UCSD-AML1 (cell line): ENCODE measurements at regions not wholly inside any gene's neighbourhood (a gene's known extent, or its start where the extent isn't known, plus 50 kb on each side); places are given as distances from the start of the nearest gene placed in this dataset.

Experiments used
- DNase-seq: peaks from one replicate; lab custom pipeline; 2025; ENCODE audit not compliant: unreplicated experiment; lab: John Stamatoyannopoulos, UW

DNA sequence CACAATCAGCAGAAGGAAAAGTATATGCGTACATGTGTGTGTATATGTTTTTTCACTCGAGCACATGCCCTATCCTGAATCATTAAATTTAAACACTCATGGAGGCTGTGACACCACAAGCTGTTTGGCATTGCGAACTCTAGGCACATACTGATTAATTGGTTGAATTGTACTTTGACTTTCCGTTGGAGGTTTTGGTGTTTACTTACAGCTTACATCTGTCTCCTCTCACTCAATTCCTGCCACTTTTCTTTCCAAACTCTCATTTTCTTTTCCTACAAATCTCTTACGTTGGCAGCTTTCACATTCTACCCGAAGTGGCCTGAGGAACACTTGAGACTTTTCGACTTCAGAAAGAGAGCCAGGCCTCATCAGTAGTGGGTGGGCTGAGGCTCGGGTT lies 434.1 kb upstream of the SEMA6D start:
- no peak for DNase-seq

DNA sequence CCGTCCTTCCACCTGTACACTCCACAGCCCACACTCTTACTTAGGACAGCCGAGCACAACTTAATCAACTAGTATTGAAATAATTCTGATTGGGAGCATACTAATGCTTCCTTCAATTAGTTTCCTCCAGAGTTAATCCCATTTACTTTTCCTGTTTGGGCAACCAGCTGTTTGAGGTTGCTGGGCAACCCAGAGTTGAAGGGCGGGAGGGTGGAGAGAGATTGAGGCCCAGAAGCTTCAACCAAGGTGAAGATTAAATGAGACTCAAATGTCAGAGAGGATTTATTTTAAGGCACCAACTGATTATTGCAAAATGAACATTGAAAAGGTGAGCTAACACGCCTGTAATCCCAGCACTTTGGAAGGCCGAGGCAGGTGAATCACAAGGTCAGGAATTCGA lies 428.5 kb upstream of the SEMA6D start:
- no peak for DNase-seq

DNA sequence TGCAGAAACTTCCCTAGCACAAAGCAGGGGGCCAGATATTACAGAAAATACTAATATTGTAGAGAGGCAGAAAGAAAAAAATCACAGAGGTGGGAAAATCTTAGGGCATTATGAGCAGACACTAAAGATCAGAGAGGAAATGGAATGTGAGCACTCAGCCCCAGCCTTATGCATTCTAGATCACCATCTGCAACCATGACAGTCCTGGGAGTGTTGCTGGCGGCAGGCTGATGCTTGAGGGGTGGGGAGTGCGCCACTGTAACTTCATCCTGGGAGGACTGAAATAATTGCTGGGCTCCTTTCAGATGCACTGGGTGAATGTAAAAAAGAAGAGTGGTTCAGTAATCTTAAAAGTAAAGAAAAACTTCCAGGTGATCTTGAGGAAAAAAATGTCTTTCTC lies 427.6 kb upstream of the SEMA6D start:
- DNase-seq, result no peak

DNA sequence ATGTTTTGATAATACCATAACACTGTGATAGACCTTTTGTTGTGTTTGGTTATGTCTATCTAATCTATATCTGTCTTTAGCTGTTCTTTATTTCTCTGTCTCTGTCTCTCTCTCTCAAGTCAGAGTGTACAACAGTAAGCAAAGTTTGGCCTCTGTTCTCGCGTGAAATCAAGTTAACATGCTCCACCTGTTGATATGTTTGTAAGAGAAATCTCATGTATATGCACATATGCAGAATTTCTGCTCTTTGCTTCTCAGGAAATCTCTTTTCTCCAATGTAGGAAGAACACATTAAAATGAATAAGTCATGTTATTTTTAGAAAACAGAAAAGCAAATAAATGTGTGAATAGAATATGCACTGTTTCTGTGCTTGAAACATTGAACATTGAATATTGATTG lies 425.5 kb upstream of the SEMA6D start:
- DNase-seq, result no peak

DNA sequence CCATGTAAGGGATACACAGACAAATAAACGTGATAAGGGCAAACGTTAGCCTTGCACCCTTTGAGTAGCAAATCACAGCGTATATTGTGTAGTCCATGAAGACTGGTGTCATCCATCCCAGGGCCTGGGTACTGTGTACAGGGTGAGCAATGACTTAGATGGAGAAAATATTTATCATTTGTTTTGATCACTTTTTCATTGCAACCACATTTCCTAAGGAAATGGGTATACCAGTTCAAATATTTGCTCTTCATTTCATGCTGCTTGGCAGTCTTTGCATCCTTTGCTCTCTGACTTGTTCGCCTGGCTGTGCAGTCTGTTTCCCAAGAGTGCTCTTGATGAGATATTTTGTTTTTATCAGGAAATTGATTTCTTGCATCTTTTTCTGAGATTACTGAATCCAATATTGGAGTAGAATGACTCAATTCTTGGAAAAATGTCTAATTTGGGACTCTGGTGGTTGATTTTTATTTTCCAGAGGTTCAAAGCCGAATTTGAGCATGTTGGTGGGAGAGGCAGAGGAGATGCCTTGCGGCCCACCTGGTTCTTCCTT lies 424.6 kb upstream of the SEMA6D start:
- DNase-seq, result no peak

DNA sequence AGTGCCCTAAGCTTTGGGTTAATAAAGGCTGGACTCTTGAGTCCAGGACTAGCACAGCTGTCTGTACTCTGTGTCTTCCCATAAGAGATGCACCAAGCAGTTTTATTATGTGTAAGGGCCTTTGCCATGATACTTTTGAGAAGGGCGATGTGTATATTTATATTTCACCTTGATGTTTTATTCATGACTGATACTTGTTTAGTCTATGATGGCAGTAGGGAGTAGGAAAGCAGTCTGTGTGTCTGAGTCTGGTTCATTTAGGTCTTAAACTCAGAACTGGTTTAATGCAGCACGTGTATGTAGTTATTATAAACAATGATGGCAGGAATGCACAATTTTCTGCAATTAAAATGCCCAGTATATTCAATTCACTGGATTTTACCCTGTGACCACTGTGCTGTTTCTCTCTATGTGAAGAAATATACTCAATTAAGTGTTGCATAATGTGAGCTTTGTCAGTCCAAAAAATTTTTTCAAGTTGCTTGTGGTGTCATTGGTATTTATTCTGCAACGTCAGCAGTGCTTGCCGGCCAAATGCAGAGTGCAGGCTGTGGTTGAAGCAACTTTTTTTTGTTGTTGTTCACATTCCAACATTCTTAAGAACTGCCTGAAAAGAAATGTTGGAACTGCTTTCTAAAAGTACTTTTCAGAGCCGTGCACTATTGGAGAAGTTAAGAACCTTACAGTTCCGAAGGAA lies 423.7 kb upstream of the SEMA6D start:
- no peak for DNase-seq

DNA sequence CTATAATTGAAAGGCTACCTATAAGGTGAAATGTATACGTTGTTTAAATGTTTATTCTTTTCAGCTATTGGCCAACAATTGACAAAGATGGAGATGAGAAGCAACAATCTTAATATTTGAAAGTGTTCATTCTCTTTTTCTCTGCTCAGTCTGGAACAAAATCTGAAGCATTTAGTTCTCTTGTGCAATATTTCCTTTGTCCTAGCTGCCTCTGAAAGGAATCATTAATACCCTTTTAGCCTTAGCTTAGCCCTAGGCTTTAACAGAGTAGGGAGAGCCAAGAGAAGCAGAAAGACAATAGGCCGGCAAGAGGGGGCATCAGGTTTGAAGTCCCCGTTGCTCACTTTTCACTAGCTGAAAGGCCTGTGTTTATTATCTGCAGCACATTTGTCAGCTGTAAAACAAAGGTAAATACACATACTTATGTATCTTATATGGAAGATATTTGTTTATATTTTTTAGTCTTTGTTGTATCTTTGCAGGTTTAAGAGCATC lies 422.5 kb upstream of the SEMA6D start:
- no peak for DNase-seq

DNA sequence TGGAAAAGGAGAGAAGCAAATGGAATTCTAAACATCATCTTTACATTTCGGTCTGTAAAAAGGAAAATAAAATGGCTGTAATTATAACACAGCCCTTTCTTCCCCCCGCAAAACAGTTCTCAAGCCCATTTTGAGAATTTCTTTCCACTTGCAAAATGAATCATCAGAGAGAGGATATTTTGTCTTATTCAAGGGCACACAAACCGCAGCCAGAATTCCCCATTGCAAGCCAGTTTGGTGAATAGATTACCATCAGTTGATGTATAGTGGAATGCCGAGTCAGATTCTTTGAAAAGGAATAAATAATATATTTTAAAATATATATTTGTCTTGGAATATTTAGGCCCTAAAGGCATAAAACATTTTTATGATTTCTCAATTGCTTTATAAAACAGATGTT lies 420.4 kb upstream of the SEMA6D start:
- DNase-seq, result no peak

DNA sequence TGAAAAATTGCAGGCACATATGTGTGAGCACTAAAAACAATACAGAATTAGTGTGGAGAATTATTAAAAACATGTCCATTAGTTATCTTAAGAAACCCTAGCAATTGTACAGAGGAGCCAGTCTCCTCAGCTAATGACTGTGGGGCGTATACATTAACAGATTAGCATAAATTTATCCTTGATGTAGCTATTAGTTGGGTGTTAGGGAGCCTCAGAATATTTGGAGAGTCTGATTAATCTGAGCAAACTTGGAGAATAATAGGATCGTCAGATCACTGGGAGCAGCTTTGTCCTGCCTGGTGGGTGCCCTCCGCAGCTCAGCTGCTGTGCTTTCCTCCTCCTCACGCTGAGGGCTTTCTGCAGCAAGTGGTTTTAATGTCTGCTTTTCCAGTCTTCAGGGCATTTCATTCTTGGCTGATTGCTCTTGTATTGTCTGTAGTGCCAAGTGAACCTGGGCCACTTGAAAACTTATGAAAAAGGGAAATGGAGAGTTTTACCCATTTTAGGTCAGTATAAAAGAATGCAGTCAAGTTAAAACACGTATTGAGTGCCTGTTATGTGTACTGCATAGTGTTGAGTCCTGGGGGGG lies 417.4 kb upstream of the SEMA6D start:
- DNase-seq, result no peak

DNA sequence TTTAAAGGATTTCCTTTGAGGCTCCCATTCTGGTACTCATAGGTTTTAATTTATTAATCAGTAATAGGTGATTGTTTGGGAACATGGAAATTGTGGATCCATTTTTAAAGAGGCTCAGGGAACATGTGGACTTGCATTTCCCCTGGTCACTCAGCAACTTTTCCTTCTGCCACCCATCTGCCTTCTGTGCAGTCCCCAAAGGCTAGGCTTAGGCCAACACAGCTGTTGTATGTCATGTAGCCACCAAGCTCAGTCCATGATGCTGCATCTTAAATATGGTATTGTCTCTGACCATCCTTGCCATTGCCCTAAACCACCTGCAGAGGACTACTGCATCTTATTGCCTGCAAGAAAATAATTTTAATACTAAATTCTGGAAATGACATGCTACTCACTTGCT lies 416.7 kb upstream of the SEMA6D start:
- no peak for DNase-seq

DNA sequence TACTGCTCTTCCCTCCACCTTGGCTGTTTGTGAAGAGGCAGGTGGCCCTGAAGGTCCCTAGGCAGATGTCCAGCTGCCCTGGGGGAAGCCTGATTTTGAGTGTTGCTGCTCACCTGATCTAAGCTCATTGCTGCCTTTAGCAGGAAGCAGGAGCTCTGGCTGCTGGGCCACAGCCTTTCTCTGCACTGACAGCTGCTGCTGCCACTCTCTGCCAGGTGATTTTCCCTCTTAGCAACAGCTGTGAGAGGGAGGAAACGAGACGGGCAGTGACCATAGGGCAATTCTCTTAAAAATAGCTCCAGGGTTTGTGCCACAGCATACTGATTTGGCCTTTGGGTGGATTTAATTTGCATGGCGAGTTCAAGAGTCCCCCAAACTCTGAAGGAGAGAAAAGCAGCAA lies 415.8 kb upstream of the SEMA6D start:
- no peak for DNase-seq

DNA sequence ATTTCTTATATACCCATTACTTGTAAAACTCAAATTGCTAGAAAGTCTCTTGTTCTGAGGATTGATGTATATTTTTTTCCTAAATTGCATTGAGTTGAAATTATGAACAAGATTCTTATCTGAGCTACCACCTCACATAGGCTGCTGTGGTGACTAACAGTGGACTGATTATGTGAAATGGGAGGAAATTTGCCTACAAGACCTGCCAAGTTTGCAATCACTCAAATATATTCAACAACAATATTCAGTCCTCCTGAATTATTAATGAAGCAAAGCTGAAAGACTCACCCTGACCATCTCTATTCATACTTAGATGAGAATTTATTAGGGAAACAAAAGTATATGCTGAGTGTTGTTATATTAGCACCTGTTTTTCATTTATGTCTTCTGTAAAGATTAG lies 412.6 kb upstream of the SEMA6D start:
- DNase-seq, result no peak

DNA sequence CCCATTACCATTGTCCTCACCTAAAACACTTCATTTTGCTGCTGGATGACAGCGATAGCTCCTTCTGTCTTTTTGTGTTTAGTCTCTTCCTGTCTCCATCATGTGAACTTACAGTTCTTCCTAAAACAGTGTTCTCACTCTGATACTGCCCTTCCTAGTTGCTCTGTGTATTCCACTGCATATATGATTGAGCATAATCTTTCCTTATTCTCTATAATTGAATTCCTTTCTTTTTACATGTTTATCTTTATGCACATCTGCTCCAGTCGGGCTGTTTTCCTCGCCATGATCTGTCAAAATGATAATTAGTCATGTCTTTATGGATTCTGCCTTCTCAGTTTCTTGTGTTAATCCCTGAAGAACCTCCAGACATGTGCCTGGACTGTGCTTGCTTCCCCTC lies 405.1 kb upstream of the SEMA6D start:
- no peak for DNase-seq

DNA sequence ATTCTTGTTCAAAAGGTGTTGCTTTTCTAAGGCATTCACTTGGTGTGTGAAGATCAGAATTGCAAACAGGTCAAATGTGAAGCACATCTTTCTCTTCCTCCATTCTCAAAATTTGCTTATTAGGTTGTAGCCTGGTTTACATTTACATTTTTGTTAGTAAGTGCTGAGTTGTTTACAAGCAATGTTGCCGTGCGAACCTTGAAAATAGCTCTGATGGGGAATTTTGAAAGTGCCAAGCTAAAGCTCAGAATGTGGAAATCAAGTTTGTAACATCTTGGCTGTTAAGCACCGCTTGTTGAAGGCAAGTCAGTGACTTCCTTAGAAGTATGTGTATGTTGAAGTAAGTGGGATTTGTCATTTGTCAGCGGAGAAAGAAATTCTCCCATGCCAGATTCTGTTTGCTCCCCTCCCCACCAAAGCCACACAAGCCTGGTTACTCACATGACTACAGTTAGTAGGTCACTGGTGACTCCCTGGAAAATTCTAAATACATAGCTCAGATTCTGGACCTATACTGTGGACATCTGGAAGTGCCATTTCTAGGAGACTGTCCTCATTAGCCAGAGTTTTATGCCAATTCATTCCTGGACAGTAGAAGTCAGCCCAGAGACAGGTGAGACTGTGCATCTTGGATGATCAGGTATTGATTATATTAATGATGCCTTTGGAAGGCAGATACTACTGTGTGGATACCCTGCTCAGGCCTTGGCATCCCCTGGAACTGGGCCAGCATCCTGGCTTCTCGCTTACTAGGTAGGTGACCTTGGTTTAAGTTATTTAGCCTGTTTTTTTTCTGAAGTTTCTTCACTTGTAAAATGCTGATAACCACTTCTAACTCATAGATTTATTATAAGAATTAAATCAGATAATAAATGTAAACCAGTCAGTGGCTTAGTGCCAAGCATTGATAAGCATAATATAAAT lies 390.6 kb upstream of the SEMA6D start:
- DNase-seq, result no peak

DNA sequence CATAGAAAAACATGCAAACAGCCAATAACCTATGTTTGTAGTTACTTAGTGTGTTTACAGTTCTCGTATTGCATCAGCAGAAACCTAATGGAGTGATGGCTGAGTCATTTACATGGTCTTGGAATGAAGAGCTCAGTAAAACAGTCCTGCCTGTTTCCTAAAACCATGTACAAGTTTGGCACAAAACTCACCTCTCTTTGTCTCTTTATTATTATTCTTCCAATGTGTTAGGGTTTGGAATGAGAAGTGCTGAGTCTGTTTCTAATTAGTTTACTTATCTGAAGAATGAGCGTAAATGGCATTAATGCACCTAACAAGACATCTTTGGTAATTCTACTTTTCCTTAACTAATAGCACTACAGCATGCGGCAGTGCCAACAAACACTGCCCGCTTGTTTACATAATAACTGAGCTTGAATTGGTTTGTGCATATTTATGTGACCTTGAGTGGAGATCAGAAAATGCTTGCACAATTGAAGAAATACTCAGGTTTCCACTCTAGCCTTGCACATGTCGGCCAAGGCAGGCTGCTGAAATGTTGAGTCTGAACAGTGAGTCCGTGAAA lies 385.4 kb upstream of the SEMA6D start:
- DNase-seq, result no peak

DNA sequence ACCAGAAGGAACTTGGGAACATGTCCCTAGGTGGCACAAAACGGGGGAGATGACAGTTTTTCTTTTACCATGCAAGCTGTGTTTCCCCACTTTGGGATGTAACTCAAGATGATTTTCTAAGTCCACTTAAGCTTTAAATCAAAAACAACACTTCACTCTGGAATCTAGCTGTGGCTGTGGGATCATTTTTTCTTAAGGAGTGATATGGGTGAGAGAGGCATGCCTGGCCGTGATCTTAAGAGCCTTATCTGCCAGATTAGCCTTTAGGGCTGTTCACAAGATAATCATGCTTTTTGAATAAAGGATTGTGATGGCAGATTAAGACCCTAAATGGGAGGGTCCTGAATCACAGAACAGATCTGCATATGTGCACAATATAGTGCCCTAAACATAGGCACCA lies 384.8 kb upstream of the SEMA6D start:
- no peak for DNase-seq

DNA sequence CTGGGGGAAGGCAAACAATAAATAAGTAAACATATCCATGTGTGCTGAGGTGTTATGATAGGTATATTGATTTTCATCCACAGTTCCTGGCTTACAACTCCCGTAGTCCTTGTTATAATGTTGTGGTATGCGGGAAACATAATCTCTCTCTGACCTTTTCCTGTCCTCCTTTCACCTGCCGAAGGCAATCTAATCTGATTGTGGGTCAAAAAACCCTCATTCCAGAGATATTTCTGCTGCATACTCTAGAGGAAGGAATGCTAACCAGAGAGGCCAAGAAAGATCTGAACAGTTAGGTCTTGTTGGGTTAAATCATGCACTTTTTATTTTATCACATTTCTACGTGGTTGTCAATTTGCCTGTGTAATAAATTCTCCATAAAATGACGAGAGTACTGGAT lies 383.6 kb upstream of the SEMA6D start:
- no peak for DNase-seq

DNA sequence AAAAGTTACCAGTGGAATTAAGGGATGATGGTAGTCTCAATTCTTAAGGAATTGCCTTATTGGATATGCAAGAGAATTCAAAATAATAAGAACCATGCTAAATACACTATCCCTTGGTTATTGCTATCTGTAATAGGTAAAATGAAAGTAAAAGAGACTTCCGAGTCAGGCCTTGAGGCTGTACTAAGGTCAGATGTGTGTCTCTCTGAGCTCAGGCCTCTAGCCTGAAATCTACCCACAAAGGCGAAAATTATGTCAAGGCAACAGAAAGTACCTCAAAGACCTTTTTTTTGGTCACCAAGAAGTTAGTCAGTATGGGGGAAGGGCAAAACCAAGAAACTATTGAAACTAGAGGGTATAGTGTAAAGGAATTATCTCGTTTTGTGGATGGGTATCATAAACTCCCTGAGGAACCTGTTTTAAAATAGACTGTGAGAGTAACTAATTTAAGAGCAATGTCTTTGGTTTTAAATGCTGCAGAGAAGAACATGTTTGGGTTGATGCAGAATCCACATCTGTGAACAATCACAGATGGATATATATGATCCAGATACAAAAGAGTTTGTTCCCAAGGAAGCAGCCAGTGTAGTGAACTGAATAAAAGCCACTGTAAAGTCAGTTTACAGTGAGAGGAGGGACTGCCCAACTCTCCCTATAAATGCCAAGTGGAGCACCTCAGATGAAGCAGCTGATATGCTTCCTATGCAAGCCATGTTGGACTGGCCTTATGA lies 382.3 kb upstream of the SEMA6D start:
- DNase-seq, result no peak

DNA sequence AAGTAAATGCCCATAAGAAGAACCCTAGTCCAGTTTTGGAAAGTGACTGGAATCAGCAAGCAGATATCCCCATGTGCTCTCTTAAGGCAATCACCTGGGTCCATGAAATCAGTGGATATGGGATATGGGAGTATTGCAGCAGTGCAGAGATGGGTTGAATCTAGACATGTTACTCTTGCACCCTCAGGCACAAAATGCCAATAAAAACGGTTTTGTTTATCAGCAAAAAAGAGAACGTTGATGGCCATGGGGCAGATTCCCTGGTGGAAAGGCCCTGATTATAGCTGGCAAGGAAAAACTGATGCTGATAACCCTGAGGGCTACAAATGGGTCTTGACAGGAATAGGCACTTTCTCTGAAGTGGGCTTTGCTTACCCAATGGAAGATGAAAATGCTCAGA lies 380.2 kb upstream of the SEMA6D start:
- no peak for DNase-seq

DNA sequence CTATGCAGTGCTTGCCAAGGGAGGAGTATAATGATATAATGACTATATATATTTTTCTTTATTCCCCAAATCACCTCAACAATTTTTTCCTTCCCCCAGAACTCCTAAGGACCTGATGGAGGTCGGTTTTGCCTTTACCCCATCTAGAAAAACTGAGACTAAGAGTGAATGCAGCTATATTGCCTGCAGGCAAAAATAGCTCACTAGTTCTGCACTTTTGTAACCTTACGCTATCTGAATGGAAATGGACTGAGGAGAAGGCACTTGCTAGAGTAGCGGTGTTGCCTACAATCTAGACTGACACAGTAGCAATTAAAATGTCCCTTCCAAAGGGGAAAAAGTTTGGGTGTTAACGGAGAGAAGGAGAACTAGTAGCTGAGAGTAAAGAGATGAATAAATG lies 379.5 kb upstream of the SEMA6D start:
- DNase-seq, result no peak

DNA sequence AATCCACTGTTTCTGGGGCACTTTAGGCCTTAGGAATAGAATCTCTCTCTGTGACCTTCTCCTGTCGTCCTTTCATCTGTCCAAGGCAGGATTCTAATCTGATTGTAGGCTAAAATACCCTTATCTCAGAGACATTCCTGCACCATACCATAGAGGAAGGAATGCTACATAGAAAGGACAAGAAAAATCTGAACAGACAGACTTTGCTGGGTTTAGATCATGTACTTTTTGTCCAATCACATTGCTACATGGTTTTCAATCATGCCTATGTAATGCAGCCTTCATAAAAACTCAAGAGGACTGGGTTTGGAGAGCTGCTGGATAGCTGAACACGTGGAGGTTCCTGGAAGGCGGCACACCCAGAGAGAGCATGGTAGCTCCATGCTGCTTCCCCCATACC lies 378.5 kb upstream of the SEMA6D start:
- no peak for DNase-seq
